Liver (tissue), 8 donors: ENCODE measurements at regions not wholly inside any gene's neighbourhood (a gene's known extent, or its start where the extent isn't known, plus 50 kb on each side); places are given as distances from the start of the nearest gene placed in this dataset.

Source experiments
- DNase-seq: peaks from one replicate; pipeline ENCODE4 v3.0.0-alpha.2; 2017; ENCODE audit warnings: low spot score
- H3K27ac ChIP-seq, 2 donors: one replicate each; pipeline ENCODE4 v1.7.0; 2013; ENCODE audit warnings: inconsistent platforms in 2 of 2, low read length in 2 of 2, control low read depth in 1 of 2, low read depth in 1 of 2, mild to moderate bottlenecking in 1 of 2
- H3K27me3 ChIP-seq, 4 donors: one replicate each; pipeline versions ENCODE4 v1.6.1 to v1.7.0; 2013; ENCODE audit warnings: low read length in 3 of 4, inconsistent platforms in 1 of 4, mild to moderate bottlenecking in 1 of 4, moderate library complexity in 1 of 4; ENCODE audit not compliant: control insufficient read depth in 4 of 4, insufficient read depth in 4 of 4
- H3K36me3 ChIP-seq, 4 donors: one replicate each; pipeline versions ENCODE4 v1.6.1 to v1.7.0; 2013; ENCODE audit warnings: low read length in 3 of 4, mild to moderate bottlenecking in 3 of 4, low read depth in 1 of 4, moderate library complexity in 1 of 4; ENCODE audit not compliant: control insufficient read depth in 4 of 4, insufficient read depth in 3 of 4
- H3K4me1 ChIP-seq, 4 donors: one replicate each; pipeline versions ENCODE4 v1.6.1 to v1.7.0; 2013; ENCODE audit warnings: low read length in 3 of 4, mild to moderate bottlenecking in 3 of 4, moderate library complexity in 1 of 4; ENCODE audit not compliant: control insufficient read depth in 4 of 4, insufficient read depth in 4 of 4
- H3K4me3 ChIP-seq, 3 donors: one replicate each; pipeline versions ENCODE4 v1.6.1 to v1.7.0; 2013; ENCODE audit warnings: low read length in 3 of 3, control low read depth in 1 of 3, low read depth in 1 of 3, mild to moderate bottlenecking in 1 of 3
- H3K9ac ChIP-seq, 2 donors: one replicate each; pipeline ENCODE4 v1.7.0; 2013; ENCODE audit warnings: low read length in 2 of 2, mild to moderate bottlenecking in 2 of 2, moderate library complexity in 2 of 2, control low read depth in 1 of 2, low read depth in 1 of 2
- H3K9me3 ChIP-seq, 4 donors: one replicate each; pipeline versions ENCODE4 v1.6.1 to v1.7.0; 2013; ENCODE audit warnings: low read length in 3 of 4; ENCODE audit not compliant: control insufficient read depth in 4 of 4
- ATF3 ChIP-seq: IDR thresholded peaks from 2 replicates; pipeline ENCODE4 v1.6.1; 2016; ENCODE audit warnings: antibody characterized with exemption
- CTCF ChIP-seq: fragments of 150-350 bp; IDR thresholded peaks from 2 replicates; pipeline ENCODE4 v1.5.1; 2017; ENCODE audit warnings: improper control_type of control experiment, low read depth, low read length; ENCODE audit not compliant: missing input control
- FOXA2 ChIP-seq: IDR thresholded peaks from 2 replicates; pipeline ENCODE4 v1.6.1; 2016; ENCODE audit warnings: antibody characterized with exemption
- HNF4G ChIP-seq: IDR thresholded peaks from 2 replicates; pipeline ENCODE4 v1.6.1; 2016; ENCODE audit warnings: antibody characterized with exemption
- JUND ChIP-seq, 2 donors: IDR thresholded peaks; 2 replicates each; pipeline ENCODE4 v1.6.1; 2016; ENCODE audit warnings: antibody characterized with exemption in 2 of 2
- NR2F2 ChIP-seq: IDR thresholded peaks from 2 replicates; pipeline ENCODE4 v1.6.1; 2016; ENCODE audit warnings: antibody characterized with exemption
- RAD21 ChIP-seq, 2 donors: IDR thresholded peaks; 2 replicates each; pipeline ENCODE4 v1.6.1; 2016; ENCODE audit warnings: antibody characterized with exemption in 2 of 2, mild to moderate bottlenecking in 2 of 2
- SP1 ChIP-seq: IDR thresholded peaks from 2 replicates; pipeline ENCODE4 v1.6.1; 2018; ENCODE audit warnings: antibody characterized with exemption, mild to moderate bottlenecking
- YY1 ChIP-seq: IDR thresholded peaks from 2 replicates; pipeline ENCODE4 v1.6.1; 2016; ENCODE audit warnings: antibody characterized with exemption, mild to moderate bottlenecking
- WGBS: extraction: QIAGEN DNeasy Blood & Tissue Kit; methylation state at CpG from one replicate; pipeline ENCODE4 v1.1.7; 2013; 5-methylcytosine and 5-hydroxymethylcytosine counted together
- TF ChIP-seq, protein P1 (sequence below): IDR thresholded peaks from 2 replicates; pipeline ENCODE4 v1.6.1; 2016; ENCODE audit warnings: antibody characterized with exemption
- TF ChIP-seq, protein P2 (sequence below): IDR thresholded peaks from 2 replicates; pipeline ENCODE4 v1.6.1; 2016; ENCODE audit warnings: antibody characterized with exemption
- donor health status: healthy.
- donor health status: healthy.
- donor health status: healthy.
- donor health status: healthy.
- donor health status: healthy.

DNA sequence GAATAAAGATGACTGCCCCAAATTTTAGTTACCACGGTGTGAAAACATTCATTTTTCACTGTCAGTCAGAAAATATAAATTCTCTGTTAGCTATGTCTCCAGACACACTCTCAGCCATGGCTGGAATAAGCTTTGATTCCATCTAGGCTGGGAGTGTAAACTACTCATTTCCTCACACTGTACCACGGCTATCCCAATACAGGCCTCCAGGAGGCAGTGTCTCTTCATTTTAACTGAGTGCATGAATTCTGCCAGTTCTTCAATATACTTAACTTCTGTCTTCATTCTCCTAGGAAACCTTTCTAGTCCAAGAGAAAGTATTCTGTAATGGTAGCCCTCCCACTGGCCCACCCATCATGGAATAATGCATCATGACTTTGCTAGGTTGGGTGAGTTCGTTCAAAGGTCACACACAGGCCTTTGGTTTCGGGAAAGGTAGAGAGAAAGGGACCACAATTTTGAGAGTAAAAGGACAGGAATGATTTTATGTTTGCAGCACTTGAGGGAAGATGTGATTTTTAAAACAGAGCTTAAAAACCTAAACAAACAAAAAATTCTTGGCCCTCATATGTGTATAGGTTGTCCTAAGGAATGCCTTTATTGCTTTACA is 381.1 kb downstream of the SEC23A start:
- 54% methylated on average over 4 of the region's 4 CpGs for WGBS
- no peak overlapping the region for H3K4me3 ChIP-seq
- DNase-seq = peak; percentile 55
- H3K27me3 ChIP-seq = no peaks in the 10 kb centered on the region
- H3K9ac ChIP-seq = no peak overlapping the region
- no peaks in the 10 kb centered on the region for H3K4me1 ChIP-seq
- H3K36me3 ChIP-seq = no peaks in the 10 kb centered on the region
- no peak overlapping the region for H3K27ac ChIP-seq
- no peak for TF ChIP-seq SP1
- TF ChIP-seq CTCF = peak; percentile 77
- TF ChIP-seq RAD21 (IDR thresholded peaks at IDR 0.05) = peak; percentile 89 to 92
- TF ChIP-seq ATF3 = peak; percentile 12
- no peaks in the 10 kb centered on the region for H3K9me3 ChIP-seq

GRCh38 chr14:38718519-38718918 is 384.5 kb downstream of the SEC23A start:
- H3K4me3 ChIP-seq = no peak overlapping the region
- H3K4me1 ChIP-seq = no peaks in the 10 kb centered on the region
- TF ChIP-seq RAD21 (IDR thresholded peaks at IDR 0.05) (no peak), FOXA2 (no peak), JUND (IDR thresholded peaks at IDR 0.05) (no peak)
- TF ChIP-seq, protein P1, sequence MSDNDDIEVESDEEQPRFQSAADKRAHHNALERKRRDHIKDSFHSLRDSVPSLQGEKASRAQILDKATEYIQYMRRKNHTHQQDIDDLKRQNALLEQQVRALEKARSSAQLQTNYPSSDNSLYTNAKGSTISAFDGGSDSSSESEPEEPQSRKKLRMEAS = no peak
- H3K36me3 ChIP-seq = no peaks in the 10 kb centered on the region
- no peak for DNase-seq
- H3K9me3 ChIP-seq = no peaks in the 10 kb centered on the region
- no peaks in the 10 kb centered on the region for H3K27me3 ChIP-seq
- WGBS = 75% methylated on average over 2 of the region's 2 CpGs
- H3K27ac ChIP-seq = no peak overlapping the region
- no peak overlapping the region for H3K9ac ChIP-seq

DNA sequence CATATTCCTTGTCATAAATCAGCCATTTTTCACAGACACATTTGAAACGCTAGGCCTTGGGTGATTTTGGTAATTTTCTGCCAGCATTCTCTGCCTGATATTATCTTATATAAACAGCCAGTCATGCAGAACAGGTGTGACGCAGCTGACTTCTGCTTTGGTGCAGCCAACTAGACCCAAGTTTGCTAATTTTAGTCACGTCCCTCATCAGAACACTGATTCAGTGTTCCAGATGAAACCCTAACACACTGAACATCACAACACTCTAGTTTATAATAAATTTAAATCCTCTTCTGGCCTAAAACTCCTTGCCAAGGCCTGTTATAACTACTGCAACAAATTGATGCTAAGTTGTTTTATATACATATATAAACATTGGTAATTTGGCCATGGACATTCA is 386.1 kb downstream of the SEC23A start:
- 54% methylated on average over 3 of the region's 3 CpGs for WGBS
- no peaks in the 10 kb centered on the region for H3K36me3 ChIP-seq
- H3K27me3 ChIP-seq = no peaks in the 10 kb centered on the region
- H3K4me3 ChIP-seq = no peak overlapping the region
- H3K27ac ChIP-seq = no peak overlapping the region
- no peak for TF ChIP-seq NR2F2
- TF ChIP-seq YY1 = no peak
- TF ChIP-seq, protein P1 = no peak
- no peak for TF ChIP-seq CTCF
- TF ChIP-seq FOXA2 = no peak
- no peak for TF ChIP-seq RAD21 (IDR thresholded peaks at IDR 0.05)
- TF ChIP-seq HNF4G = no peak
- TF ChIP-seq, protein P2, sequence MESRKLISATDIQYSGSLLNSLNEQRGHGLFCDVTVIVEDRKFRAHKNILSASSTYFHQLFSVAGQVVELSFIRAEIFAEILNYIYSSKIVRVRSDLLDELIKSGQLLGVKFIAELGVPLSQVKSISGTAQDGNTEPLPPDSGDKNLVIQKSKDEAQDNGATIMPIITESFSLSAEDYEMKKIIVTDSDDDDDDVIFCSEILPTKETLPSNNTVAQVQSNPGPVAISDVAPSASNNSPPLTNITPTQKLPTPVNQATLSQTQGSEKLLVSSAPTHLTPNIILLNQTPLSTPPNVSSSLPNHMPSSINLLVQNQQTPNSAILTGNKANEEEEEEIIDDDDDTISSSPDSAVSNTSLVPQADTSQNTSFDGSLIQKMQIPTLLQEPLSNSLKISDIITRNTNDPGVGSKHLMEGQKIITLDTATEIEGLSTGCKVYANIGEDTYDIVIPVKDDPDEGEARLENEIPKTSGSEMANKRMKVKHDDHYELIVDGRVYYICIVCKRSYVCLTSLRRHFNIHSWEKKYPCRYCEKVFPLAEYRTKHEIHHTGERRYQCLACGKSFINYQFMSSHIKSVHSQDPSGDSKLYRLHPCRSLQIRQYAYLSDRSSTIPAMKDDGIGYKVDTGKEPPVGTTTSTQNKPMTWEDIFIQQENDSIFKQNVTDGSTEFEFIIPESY = no peak
- H3K9ac ChIP-seq = no peak overlapping the region
- H3K9me3 ChIP-seq = no peaks in the 10 kb centered on the region
- DNase-seq = no peak
- no peaks in the 10 kb centered on the region for H3K4me1 ChIP-seq
